ENCODE measurements at regions not wholly inside any gene's neighbourhood (a gene's known extent, or its start where the extent isn't known, plus 50 kb on each side); places are given as distances from the start of the nearest gene placed in this dataset.

- TF ChIP-seq CTCF (tag by site-specific recombination; IDR thresholded peaks at IDR 0.05) = no peak
- TF ChIP-seq REPIN1 (tag by site-specific recombination; IDR thresholded peaks at IDR 0.05; ENCODE audit: low read depth) = no peak
- TF ChIP-seq ZNF280D (tag by site-specific recombination; IDR thresholded peaks at IDR 0.05) = no peak
These were observed 350.9 kb downstream of the FOXO1 start (continued) for GRCh38 chr13:40315416-40316064.

GRCh38 chr13:40316301-40316700 is 350.1 kb downstream of the FOXO1 start:
- TF ChIP-seq KLF17 (tag by site-specific recombination; IDR thresholded peaks at IDR 0.05) (no peak), SCRT2 (tag by site-specific recombination; IDR thresholded peaks at IDR 0.05) (no peak), HOXA7 (CRISPR knock-in tag; IDR thresholded peaks at IDR 0.05; ENCODE audit: borderline replicate concordance) (no peak), ZNF449 (tag by site-specific recombination; IDR thresholded peaks at IDR 0.05) (no peak), KLF8 (tag by site-specific recombination; IDR thresholded peaks at IDR 0.05) (no peak), SP7 (tag by site-specific recombination; IDR thresholded peaks at IDR 0.05) (no peak), ZNF335 (tag by site-specific recombination; conservative IDR thresholded peaks at IDR 0.05) (no peak), ZEB2 (tag by site-specific recombination; IDR thresholded peaks at IDR 0.05) (no peak), ZNF843 (tag by site-specific recombination; IDR thresholded peaks at IDR 0.05) (no peak), ZNF768 (tag by site-specific recombination; IDR thresholded peaks at IDR 0.05) (no peak)
- CTCF ChIA-PET = no interaction called here

GRCh38 chr13:40317980-40318327 is 348.5 kb downstream of the FOXO1 start:
- Histone ChIP-seq H3K27ac (ENCODE audit: extremely low read depth, low read depth, low read length) (no peak overlapping the region), H3K4me1 (ENCODE audit: control insufficient read depth, insufficient read depth, low read length) (no peaks in the 10 kb centered on the region), H3K4me3 (ENCODE audit: low read depth, low read length) (no peak overlapping the region), H3K36me3 (ENCODE audit: control insufficient read depth in 2 of 2, insufficient read depth in 1 of 2, low read length in 2 of 2) (no peaks in the 10 kb centered on the region), H3K9me3 (ENCODE audit: control insufficient read depth, insufficient read depth, low read depth, low read length) (no peaks in the 10 kb centered on the region)
- TF ChIP-seq ZNF37A (tag by site-specific recombination; IDR thresholded peaks at IDR 0.05) (no peak), BCL11A (tag by site-specific recombination; IDR thresholded peaks at IDR 0.05; ENCODE audit: low read depth) (no peak), ZBTB6 (tag by site-specific recombination; IDR thresholded peaks at IDR 0.05) (no peak)
- ChIA-PET POLR2A (no interaction called here), CTCF (no interaction called here)

More at GRCh38 chr13:40316301-40316700, 350.1 kb downstream of the FOXO1 start:
- no peaks in the 10 kb centered on the region for H3K9me3 ChIP-seq (ENCODE audit: control insufficient read depth, insufficient read depth, low read depth, low read length)
- no peaks in the 10 kb centered on the region for H3K4me1 ChIP-seq (ENCODE audit: control insufficient read depth, insufficient read depth, low read length)
- no peaks in the 10 kb centered on the region for H3K36me3 ChIP-seq (ENCODE audit: control insufficient read depth in 2 of 2, insufficient read depth in 1 of 2, low read length in 2 of 2)
- no peak overlapping the region for H3K4me3 ChIP-seq (ENCODE audit: low read depth, low read length)
- no peak overlapping the region for H3K27ac ChIP-seq (ENCODE audit: extremely low read depth, low read depth, low read length)
- POLR2A ChIA-PET = no interaction called here
